ENCODE measurements at regions not wholly inside any gene's neighbourhood (a gene's known extent, or its start where the extent isn't known, plus 50 kb on each side); places are given as distances from the start of the nearest gene placed in this dataset.
"Not testable (repeated sequence)": the region's sequence is repeated elsewhere in the genome, so short reads cannot be mapped to it uniquely, and the experiment has no call there.

GRCh38 chr2:7309582-7309981 is 392.4 kb downstream of the RNF144A start:
- no peak for DNase-seq

GRCh38 chr2:7324706-7325105 is 407.5 kb downstream of the RNF144A start:
- no peak for DNase-seq

DNA sequence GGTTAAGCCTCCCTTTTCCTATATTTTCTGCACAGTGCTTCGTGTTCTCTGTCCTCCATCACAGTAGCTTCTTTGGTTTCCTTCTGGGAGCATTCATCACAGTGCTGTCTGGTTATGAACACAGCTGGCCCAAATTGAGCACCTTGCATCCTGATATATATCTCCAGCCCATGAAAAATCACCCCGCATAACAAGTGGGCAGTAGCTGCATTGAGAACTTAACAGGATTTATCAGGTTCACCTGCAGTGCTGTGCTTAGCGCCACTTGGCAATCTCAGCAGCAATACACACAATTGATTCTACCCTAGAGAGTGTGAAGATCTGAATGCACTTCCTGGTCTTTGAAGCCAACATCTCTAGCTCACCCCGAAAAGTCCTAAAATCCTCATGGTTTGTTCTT is 408.0 kb downstream of the RNF144A start:
- DNase-seq: no peak

GRCh38 chr2:7329465-7329864 is 412.3 kb downstream of the RNF144A start:
- no peak for DNase-seq

DNA sequence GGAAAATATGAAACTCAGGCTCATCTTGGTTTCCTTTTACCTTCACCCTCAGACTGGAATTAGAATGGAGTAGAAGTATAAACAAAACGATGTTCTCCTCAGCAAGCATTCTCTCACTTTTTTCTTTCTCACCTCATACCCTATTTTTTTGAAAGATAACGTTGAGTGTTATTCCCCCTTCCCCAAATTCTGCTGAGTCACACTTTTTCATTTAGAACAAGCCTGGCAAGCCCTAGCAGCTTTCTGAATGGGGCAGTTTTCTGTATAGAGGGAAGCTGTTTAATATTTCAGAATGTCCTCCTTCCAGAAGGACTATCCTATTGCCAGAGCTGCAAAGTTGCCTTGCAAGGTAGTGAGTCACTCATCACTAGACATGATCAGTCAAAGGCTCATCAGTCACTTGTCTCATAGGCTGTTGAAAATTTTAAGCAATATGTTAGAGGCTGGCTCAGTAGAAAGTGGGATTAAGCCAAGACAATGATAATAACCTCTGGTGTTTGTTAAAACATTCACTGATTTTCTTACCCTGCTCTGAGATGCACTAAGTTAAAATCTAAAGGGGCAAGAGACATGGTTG is 416.1 kb downstream of the RNF144A start:
- no peak for DNase-seq

DNA sequence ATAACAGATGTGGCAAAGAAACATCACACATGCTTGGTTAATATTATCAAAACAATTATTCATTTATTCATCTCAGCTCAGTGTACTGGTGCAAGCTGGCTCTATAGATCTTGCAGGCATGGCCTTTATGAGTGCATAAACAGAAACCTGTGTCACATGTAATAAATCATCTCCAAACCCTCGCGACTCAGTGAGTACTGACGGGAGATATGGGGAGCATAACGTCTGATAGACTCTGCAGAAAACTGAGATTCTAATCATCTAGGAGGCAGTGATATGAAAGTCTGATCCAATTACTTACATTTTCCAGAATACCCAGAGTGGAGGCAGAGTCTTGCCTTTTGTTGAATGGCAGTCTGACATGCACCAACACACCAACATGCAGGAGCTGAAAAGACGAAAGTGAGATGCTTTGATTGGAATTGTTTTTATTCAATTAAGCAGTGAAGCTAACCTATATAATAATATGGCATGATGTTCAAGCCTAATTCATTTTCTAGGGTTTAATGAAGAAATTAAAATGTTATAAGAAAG is 416.8 kb downstream of the RNF144A start:
- no peak for DNase-seq

DNA sequence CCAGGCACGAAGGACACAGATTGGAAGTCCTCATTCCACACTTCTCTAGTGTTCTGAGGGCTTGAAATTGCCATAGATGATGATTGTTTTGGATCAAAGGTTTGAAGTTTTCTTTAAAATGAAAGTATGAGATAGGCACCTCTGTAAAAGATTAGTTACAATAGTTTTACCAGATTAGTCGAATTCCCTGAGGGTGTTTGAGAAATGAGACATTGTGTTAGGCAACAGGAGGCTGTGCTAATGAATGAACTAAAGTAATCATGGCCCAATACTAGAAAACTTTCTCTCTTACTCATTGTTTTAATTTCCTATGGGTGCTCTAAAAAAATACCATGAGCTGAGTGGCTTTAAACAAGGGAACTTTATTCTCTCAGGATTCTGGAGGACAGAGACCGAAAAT is 421.7 kb downstream of the RNF144A start:
- no peak for DNase-seq

DNA sequence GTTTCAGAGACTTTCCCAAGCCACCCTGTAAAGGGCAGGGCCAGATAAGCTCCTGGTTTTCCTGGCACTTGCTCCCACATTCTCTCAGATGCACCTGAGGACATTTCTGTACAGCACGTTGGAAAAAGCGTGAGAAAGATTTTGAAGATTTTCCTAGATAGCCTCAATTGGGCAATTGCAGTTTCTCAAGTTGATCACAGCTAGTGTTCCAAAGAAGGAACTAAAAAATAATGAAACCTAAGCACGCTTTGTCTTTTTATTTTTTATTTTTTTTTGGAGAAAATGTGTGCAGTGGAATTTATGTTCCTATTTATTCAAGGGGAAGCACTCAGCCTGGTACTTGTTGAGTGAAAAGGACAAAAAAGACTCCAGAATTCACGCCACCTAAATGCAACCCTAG is 429.1 kb downstream of the RNF144A start:
- no peak for DNase-seq

- no peak for DNase-seq
Observed at GRCh38 chr2:7348761-7349160, 431.5 kb downstream of the RNF144A start.

- DNase-seq: no peak
Observed at GRCh38 chr2:7352191-7352590, 435.0 kb downstream of the RNF144A start.

DNA sequence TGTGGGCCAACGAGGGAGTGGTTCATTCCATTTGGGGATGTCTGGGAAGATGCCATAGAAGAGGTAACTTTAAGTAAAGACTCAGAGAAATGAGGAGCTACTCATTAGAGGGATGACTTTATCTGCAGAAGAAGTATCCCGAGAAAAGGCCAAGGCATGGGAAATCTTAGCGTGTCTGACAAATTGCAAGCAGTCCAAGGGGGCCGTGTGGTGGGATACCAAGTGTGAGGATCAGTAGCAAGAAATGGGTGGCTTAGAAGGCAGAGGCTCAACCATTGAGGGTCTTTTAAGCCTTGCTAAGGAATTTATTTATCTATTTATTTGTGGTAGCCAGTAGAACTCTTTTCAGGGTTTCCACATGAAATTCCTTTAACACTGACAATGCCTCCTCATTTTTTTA is 436.4 kb downstream of the RNF144A start:
- DNase-seq: no peak

DNA sequence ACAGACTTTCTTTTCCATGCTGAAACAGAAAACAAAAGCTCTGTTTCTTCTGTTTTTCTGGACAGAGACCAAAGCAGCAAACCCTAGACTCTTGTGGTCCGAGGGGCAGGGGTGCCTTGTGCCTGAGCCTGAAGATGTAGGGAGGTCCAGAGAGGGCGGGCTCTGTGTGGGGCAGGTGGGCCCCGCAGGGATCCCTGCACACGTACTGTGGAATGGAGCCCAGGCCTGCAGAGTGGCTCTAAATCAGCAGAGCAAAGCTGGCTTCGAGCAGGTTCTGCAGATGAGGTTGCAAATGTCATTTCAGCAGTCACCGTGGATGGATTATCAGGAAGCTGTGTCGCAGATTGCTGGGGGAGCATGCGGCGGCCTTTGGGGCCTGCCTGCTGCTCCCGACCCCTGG is 438.6 kb downstream of the RNF144A start:
- no peak for DNase-seq

DNA sequence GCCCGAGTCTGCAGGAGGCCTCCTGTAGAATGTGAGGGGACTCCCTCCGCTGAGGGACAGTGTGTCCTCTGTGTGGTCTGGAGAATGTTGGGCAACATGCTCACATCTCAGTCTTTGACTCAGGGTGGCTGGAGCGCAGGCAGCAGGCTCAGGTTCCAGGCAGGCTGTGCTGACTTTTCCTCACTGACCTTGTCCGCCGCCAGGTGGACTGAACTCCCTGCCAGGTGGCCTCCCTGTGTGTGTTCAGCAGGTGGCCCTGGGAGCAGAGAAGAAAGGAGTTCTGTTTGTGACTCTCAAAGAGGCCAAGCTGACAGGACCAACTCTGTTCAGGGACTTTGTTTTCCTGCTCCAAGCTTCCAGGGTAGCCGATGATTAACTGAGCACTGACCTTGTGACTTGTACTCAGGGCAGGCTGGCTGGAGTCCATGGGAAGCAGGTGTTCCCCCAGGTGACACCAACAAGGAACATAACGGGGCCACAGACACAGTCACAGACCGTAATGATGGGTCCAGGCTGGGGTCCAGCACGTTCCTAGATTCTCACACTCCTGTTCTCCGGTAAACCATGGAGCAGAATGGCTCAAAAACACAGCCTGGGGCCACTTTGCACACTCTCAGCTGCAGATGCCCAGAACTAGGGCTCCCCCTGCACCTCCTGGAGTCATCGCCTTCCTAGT is 439.8 kb downstream of the RNF144A start:
- no peak for DNase-seq

- no peak for DNase-seq
Observed at GRCh38 chr2:7357993-7358392, 440.8 kb downstream of the RNF144A start.

DNA sequence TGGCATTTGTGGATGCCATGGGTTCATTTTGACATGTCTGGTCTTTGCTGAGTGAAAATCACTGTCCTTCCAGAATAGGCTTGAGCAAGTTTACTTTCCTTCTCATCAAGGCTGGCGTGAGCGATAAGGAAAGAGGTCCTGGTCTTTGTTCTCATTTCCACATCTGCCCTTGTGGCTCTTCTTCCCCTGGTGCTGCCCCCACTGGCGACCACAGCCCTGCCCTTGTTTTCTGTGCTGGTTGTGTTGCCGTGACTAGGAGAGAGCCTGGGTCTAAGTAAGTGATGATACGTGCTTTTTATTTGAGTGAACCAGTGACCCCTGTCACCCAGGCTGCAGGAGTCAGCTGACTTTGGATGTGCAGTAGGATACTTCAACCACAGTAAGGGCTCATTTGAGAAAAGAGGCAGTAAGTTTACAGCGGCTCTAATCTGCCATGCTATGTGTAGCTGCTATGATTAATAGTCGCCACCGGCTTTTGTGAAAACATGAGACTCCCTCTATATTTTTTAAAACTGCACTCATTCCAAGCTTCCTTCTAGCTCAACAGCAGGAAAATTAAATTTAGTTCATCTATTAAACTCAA is 441.7 kb downstream of the RNF144A start:
- DNase-seq: no peak

- no peak for DNase-seq
Observed at GRCh38 chr2:7363906-7364305, 446.7 kb downstream of the RNF144A start.

DNA sequence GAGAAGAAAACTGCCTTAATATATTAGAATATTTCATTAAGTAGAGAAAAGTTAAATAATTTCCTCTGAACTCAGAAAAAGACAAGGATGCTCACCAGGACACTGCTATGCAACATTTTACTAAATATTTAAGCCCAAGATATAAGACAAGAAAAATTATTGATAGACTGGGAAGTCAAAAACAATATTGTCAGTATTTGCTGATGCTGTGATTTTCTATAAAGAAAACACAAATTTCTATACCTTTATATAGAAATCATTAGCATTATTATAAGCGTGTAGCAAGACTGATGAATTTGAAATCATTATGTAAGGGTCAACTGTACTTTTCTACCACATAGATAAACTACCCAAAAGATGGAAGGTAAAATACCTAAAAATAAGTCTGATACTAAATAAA is 451.0 kb downstream of the RNF144A start:
- no peak for DNase-seq

- no peak for DNase-seq
Observed at GRCh38 chr2:7373156-7373555, 455.9 kb downstream of the RNF144A start.

- no peak for DNase-seq
Observed at GRCh38 chr2:7375901-7376300, 458.7 kb downstream of the RNF144A start.

GRCh38 chr2:7377916-7378569 is 460.8 kb downstream of the RNF144A start:
- no peak for DNase-seq

- no peak for DNase-seq
Observed at GRCh38 chr2:7378591-7378990, 461.4 kb downstream of the RNF144A start.

DNA sequence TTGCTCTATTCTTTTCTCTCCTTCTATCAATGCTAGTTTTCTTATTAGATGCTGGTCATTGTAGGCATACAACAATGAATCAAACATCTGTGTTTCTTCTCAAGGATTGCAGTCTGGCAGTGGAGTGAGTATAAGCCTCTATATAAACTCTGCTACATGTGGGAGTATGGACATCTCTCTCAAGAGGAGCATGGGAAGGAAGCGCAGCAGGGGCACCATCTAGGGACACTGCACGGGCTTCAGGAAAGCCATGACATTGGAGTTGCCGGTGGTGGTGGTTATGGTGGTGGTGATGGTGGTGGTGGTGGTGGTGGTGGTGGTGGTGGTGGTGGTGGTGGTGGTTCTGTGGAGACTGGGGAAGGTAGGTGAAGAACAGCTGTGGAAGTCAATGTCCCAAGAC is 462.6 kb downstream of the RNF144A start:
- DNase-seq: no peak

- no peak for DNase-seq
Observed at GRCh38 chr2:7384773-7385349, 467.6 kb downstream of the RNF144A start.

DNA sequence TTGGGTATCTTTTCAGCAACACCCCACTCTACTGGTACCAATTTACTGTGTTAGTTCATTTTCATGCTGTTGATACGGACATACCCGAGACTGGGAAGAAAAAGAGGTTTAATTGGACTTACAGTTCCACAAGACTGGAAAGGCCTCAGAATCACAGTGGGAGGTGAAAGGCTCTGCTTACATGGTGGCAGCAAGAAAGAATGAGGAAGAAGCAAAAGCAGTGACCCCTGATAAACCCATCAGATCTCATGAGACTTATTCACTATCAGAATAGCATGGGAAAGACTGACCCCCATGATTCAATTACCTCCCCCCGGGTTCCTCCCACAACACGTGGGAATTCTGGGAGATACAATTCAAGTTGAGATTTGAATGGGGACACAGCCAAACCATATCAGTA is 473.1 kb downstream of the RNF144A start:
- not testable (repeated sequence) for DNase-seq
